H1 (cell line): ENCODE measurements at regions not wholly inside any gene's neighbourhood (a gene's known extent, or its start where the extent isn't known, plus 50 kb on each side); places are given as distances from the start of the nearest gene placed in this dataset.

Experiments
- CTCF ChIA-PET: fragments of 300-600 bp; sonication (Branson Sonifier 250); formaldehyde crosslinking; loops from one replicate; lab custom pipeline; 2021; ENCODE audit not compliant: partially characterized antibody; lab: Charles Lee
- POLR2A ChIA-PET: fragments of 300-600 bp; sonication (Branson Sonifier 250); formaldehyde crosslinking; loops from one replicate; lab custom pipeline; 2021; ENCODE audit warnings: inconsistent platforms; ENCODE audit not compliant: partially characterized antibody; lab: Charles Lee
- DNase-seq, 2 experiments: peaks; one replicate each; pipeline versions ENCODE4 v3.0.0 to v3.0.0-alpha.2; 2010 to 2022; ENCODE audit warnings: low spot score in 2 of 2, low read depth in 1 of 2, mixed read lengths in 1 of 2
- FAIRE-seq: peaks from 2 replicates; lab custom pipeline; 2011; peaks lifted over from hg19 to GRCh38; lab: Jason Lieb, UNC
- H2AFZ ChIP-seq: 2 replicates; pipeline ENCODE4 v1.8.1; 2012; ENCODE audit warnings: low read length, inconsistent platforms
- H2AK5ac ChIP-seq: 2 replicates; pipeline ENCODE4 v1.6.1; 2013; ENCODE audit warnings: low read depth, low read length
- H2BK120ac ChIP-seq: replicated peaks from 2 replicates; pipeline ENCODE3; 2013; ENCODE audit warnings: low read depth, low read length, inconsistent platforms
- H2BK12ac ChIP-seq: 2 replicates; pipeline ENCODE4 v1.6.1; 2013; ENCODE audit warnings: low read depth, low read length
- H2BK15ac ChIP-seq: 2 replicates; pipeline ENCODE4 v1.6.1; 2013; ENCODE audit warnings: low read length
- H2BK20ac ChIP-seq: 2 replicates; pipeline ENCODE4 v1.6.1; 2013; ENCODE audit warnings: low read length
- H2BK5ac ChIP-seq: 2 replicates; pipeline ENCODE4 v1.6.1; 2013; ENCODE audit warnings: low read depth, low read length
- H3K14ac ChIP-seq: 2 replicates; pipeline ENCODE4 v1.6.1; 2013; ENCODE audit warnings: inconsistent platforms; ENCODE audit not compliant: insufficient read length
- H3K18ac ChIP-seq: 2 replicates; pipeline ENCODE4 v1.6.1; 2013; ENCODE audit warnings: low read length; ENCODE audit errors: extremely low read depth
- H3K23ac ChIP-seq: 2 replicates; pipeline ENCODE4 v1.6.1; 2013; ENCODE audit warnings: inconsistent platforms; ENCODE audit not compliant: insufficient read length
- H3K23me2 ChIP-seq: 2 replicates; pipeline ENCODE4 v1.6.1; 2013; ENCODE audit warnings: low read depth, low read length
- H3K27ac ChIP-seq: 2 replicates; pipeline ENCODE4 v1.6.1; 2011; ENCODE audit warnings: low read depth, low read length, inconsistent platforms
- H3K27me3 ChIP-seq, 4 experiments: replicated peaks in 1 of 4; 1 replicate in 1 of 4; 2 replicates in 3 of 4; pipeline versions ENCODE4 v1.6.1 to v1.8.1; 2011 to 2013; ENCODE audit warnings: low read length in 3 of 4, mild to moderate bottlenecking in 3 of 4, inconsistent platforms in 2 of 4, mixed read lengths in 2 of 4, moderate library complexity in 1 of 4; ENCODE audit not compliant: control insufficient read depth in 3 of 4, insufficient read depth in 3 of 4; ENCODE audit errors: extremely low read depth in 1 of 4
- H3K36me3 ChIP-seq, 4 experiments: 2 replicates each; pipeline versions ENCODE4 v1.6.1 to v1.8.1; 2011 to 2013; ENCODE audit warnings: mild to moderate bottlenecking in 4 of 4, low read length in 3 of 4, moderate library complexity in 2 of 4, control low read depth in 1 of 4, inconsistent platforms in 1 of 4; ENCODE audit not compliant: insufficient read depth in 4 of 4, control insufficient read depth in 2 of 4
- H3K4ac ChIP-seq: replicated peaks from 2 replicates; pipeline ENCODE3; 2013; ENCODE audit warnings: low read length, low read depth, mixed read lengths, inconsistent platforms; ENCODE audit not compliant: insufficient read length
- H3K4me1 ChIP-seq, 4 experiments: replicated peaks in 1 of 4; 1 replicate in 1 of 4; 2 replicates in 3 of 4; pipeline versions ENCODE4 v1.6.1 to v1.8.1; 2011 to 2013; ENCODE audit warnings: low read length in 3 of 4, inconsistent platforms in 2 of 4, mixed read lengths in 1 of 4; ENCODE audit not compliant: insufficient read depth in 4 of 4, control insufficient read depth in 3 of 4
- H3K4me2 ChIP-seq, 2 experiments: 2 replicates each; pipeline versions ENCODE4 v1.6.1 to v1.8.1; 2011 to 2013; ENCODE audit warnings: low read depth in 2 of 2, low read length in 2 of 2, control low read depth in 1 of 2, inconsistent platforms in 1 of 2, mild to moderate bottlenecking in 1 of 2; ENCODE audit not compliant: insufficient read depth in 1 of 2
- H3K4me3 ChIP-seq, 4 experiments: fragments of 200-600, 300-600 bp in 1 of 4; sonication (generic), shearing (Covaris generic), sonication (Bioruptor Twin) in 1 of 4; 2 replicates each; pipeline versions ENCODE4 v1.5.1 to v1.8.1; 2011 to 2016; ENCODE audit warnings: low read length in 4 of 4, low read depth in 3 of 4, control low read depth in 2 of 4, inconsistent platforms in 2 of 4, mild to moderate bottlenecking in 2 of 4, mixed read lengths in 1 of 4, moderate library complexity in 1 of 4; ENCODE audit not compliant: insufficient read depth in 2 of 4; ENCODE audit errors: extremely low read depth in 1 of 4
- H3K56ac ChIP-seq: replicated peaks from 2 replicates; pipeline ENCODE3; 2013; ENCODE audit warnings: low read depth, mild to moderate bottlenecking, mixed read lengths, low read length, inconsistent platforms; ENCODE audit not compliant: insufficient read length
- H3K79me1 ChIP-seq: 2 replicates; pipeline ENCODE4 v1.6.1; 2013; ENCODE audit warnings: low read depth, low read length, control low read depth
- H3K79me2 ChIP-seq, 2 experiments: 2 replicates each; pipeline versions ENCODE4 v1.6.1 to v1.8.1; 2012 to 2013; ENCODE audit warnings: low read length in 2 of 2, mild to moderate bottlenecking in 2 of 2, inconsistent platforms in 1 of 2; ENCODE audit not compliant: insufficient read depth in 2 of 2, control insufficient read depth in 1 of 2
- H3K9ac ChIP-seq, 4 experiments: replicated peaks in 1 of 4; 1 replicate in 1 of 4; 2 replicates in 3 of 4; pipeline versions ENCODE4 v1.6.1 to v1.8.1; 2011 to 2013; ENCODE audit warnings: low read depth in 3 of 4, low read length in 3 of 4, control low read depth in 2 of 4, mild to moderate bottlenecking in 2 of 4, moderate library complexity in 2 of 4, inconsistent platforms in 1 of 4; ENCODE audit errors: extremely low read depth in 1 of 4
- H3K9me3 ChIP-seq, 2 experiments: 2 replicates each; pipeline versions ENCODE4 v1.6.1 to v1.8.1; 2012 to 2013; ENCODE audit warnings: mild to moderate bottlenecking in 2 of 2, moderate library complexity in 2 of 2, control low read depth in 1 of 2, inconsistent platforms in 1 of 2, low read depth in 1 of 2, low read length in 1 of 2, mixed read lengths in 1 of 2; ENCODE audit not compliant: insufficient read depth in 2 of 2
- H4K20me1 ChIP-seq, 2 experiments: replicated peaks in 1 of 2; 2 replicates each; pipeline versions ENCODE3 to v1.8.1; 2011 to 2013; ENCODE audit warnings: inconsistent platforms in 2 of 2, low read length in 2 of 2, mild to moderate bottlenecking in 1 of 2; ENCODE audit not compliant: insufficient read depth in 2 of 2, control insufficient read depth in 1 of 2
- H4K5ac ChIP-seq: 2 replicates; pipeline ENCODE4 v1.6.1; 2013; ENCODE audit warnings: low read length, low read depth, mixed read lengths, inconsistent platforms; ENCODE audit not compliant: insufficient read length
- H4K8ac ChIP-seq: 2 replicates; pipeline ENCODE4 v1.8.0; 2013; ENCODE audit warnings: mild to moderate bottlenecking, moderate library complexity, low read length, inconsistent platforms; ENCODE audit not compliant: insufficient read depth; ENCODE audit errors: extremely low read depth
- H4K91ac ChIP-seq: replicated peaks from 2 replicates; pipeline ENCODE3; 2013; ENCODE audit warnings: low read length, mixed read lengths, inconsistent platforms; ENCODE audit not compliant: insufficient read length
- BCL11A ChIP-seq, 2 experiments: IDR thresholded peaks; one replicate each; pipeline ENCODE4 v1.6.1; 2011; ENCODE audit warnings: low read depth in 2 of 2, low read length in 2 of 2, mild to moderate bottlenecking in 2 of 2
- CBX5 ChIP-seq: fragments of 300-800, 300-1000 bp; sonication (generic); IDR thresholded peaks from 2 replicates; pipeline ENCODE4 v1.7.1; 2016; ENCODE audit warnings: antibody characterized with exemption, low read length, low read depth
- EZH2 ChIP-seq: fragments of 200-600 bp; sonication (generic); IDR thresholded peaks from 2 replicates; pipeline ENCODE4 v1.7.1; 2012; ENCODE audit warnings: low read depth, mild to moderate bottlenecking, moderate library complexity, low read length, inconsistent platforms; ENCODE audit not compliant: severe bottlenecking
- JUN ChIP-seq: IDR thresholded peaks from 2 replicates; pipeline ENCODE4 v1.6.1; 2011; ENCODE audit warnings: low read depth, mild to moderate bottlenecking, improper control_type of control experiment, low read length
- PHF8 ChIP-seq: fragments of 200-600 bp; sonication (generic); conservative IDR thresholded peaks from 2 replicates; pipeline ENCODE4 v1.7.1; 2012; ENCODE audit warnings: low read depth, mild to moderate bottlenecking, inconsistent platforms, low read length, moderate library complexity
- SAP30 ChIP-seq: fragments of 300-600 bp; sonication (generic); IDR thresholded peaks from 2 replicates; pipeline ENCODE4 v1.7.1; 2012; ENCODE audit warnings: low read length, moderate library complexity, mild to moderate bottlenecking, inconsistent platforms; ENCODE audit not compliant: insufficient read depth, insufficient replicate concordance
- SIN3A ChIP-seq, 2 experiments: IDR thresholded peaks in 1 of 2; conservative IDR thresholded peaks in 1 of 2; 2 replicates each; pipeline ENCODE4 v1.6.1; 2011 to 2012; ENCODE audit warnings: low read length in 2 of 2, improper control_type of control experiment in 1 of 2, low read depth in 1 of 2, mild to moderate bottlenecking in 1 of 2
- SIRT6 ChIP-seq: IDR thresholded peaks from one replicate; pipeline ENCODE4 v1.7.1; 2012; ENCODE audit warnings: low read length, inconsistent platforms
- SP1 ChIP-seq: IDR thresholded peaks from 2 replicates; pipeline ENCODE4 v1.6.1; 2011; ENCODE audit warnings: low read depth, low read length
- TAF1 ChIP-seq: IDR thresholded peaks from 2 replicates; pipeline ENCODE4 v1.6.1; 2011; ENCODE audit warnings: mild to moderate bottlenecking, low read depth, low read length
- TAF7 ChIP-seq: optimal IDR thresholded peaks from 2 replicates; pipeline ENCODE3; 2011; ENCODE audit warnings: low read depth, mild to moderate bottlenecking, inconsistent platforms, low read length, moderate library complexity, borderline replicate concordance
- TBP ChIP-seq: IDR thresholded peaks from 2 replicates; pipeline ENCODE4 v1.6.1; 2011; ENCODE audit warnings: low read depth, low read length, improper control_type of control experiment
- YY1 ChIP-seq: IDR thresholded peaks from 2 replicates; pipeline ENCODE4 v1.6.1; 2011; ENCODE audit warnings: low read depth, mild to moderate bottlenecking, low read length
- WGBS, 2 experiments: shearing (Covaris generic) in 1 of 2; methylation state at CpG; one replicate each; pipeline versions ENCODE4 v1.1.6 to v1.1.7; 2013 to 2015; ENCODE audit warnings: low lambda C conversion rate in 2 of 2, mixed read lengths in 2 of 2, inconsistent platforms in 1 of 2, low coverage in 1 of 2, missing lambda C conversion rate in 1 of 2; ENCODE audit not compliant: insufficient replicate concordance in 2 of 2, insufficient coverage in 1 of 2, insufficient read length in 1 of 2; ENCODE audit errors: extremely low coverage in 1 of 2, missing lambda C conversion rate in 1 of 2; 5-methylcytosine and 5-hydroxymethylcytosine counted together
- TF ChIP-seq, protein P1 (sequence below): IDR thresholded peaks from 2 replicates; pipeline ENCODE4 v1.6.1; 2012; ENCODE audit warnings: low read length, inconsistent platforms

- Histone ChIP-seq H3K9ac (no peak overlapping the region), H2BK20ac (no peak overlapping the region), H3K36me3 (no peaks in the 10 kb centered on the region), H4K8ac (no peak overlapping the region), H4K5ac (no peak overlapping the region), H2BK15ac (no peak overlapping the region), H3K23ac (no peak overlapping the region), H3K4me3 (no peak overlapping the region), H3K4me2 (no peak overlapping the region), H2BK5ac (no peak overlapping the region), H3K23me2 (no peaks in the 10 kb centered on the region), H3K14ac (no peak overlapping the region), H2BK120ac (no peak overlapping the region), H2AFZ (no peak overlapping the region), H3K9me3 (no peaks in the 10 kb centered on the region), H3K79me2 (no peaks in the 10 kb centered on the region), H3K56ac (no peak overlapping the region), H2BK12ac (no peak overlapping the region), H2AK5ac (no peak overlapping the region), H3K27me3 (no peaks in the 10 kb centered on the region), H3K4ac (no peak overlapping the region), H3K79me1 (no peaks in the 10 kb centered on the region), H4K20me1 (no peaks in the 10 kb centered on the region), H3K27ac (no peak overlapping the region), H3K18ac (no peak overlapping the region), H4K91ac (no peak overlapping the region), H3K4me1 (no peaks in the 10 kb centered on the region)
- ChIA-PET CTCF (no interaction called here), POLR2A (no interaction called here)
- FAIRE-seq (no peak), DNase-seq (no peak)
- WGBS, 2 experiments: 90% methylated on average over 4 of the region's 4 CpGs; no CpG with 5 or more reads in 1 of the 2 experiments
- TF ChIP-seq JUN (no peak), TBP (no peak), SP1 (no peak), TAF1 (no peak), YY1 (no peak), SAP30 (no peak), PHF8 (no peak), TAF7 (no peak), SIRT6 (no peak), CBX5 (no peak), SIN3A (conservative IDR thresholded peaks at IDR 0.05 in 1 of 2, IDR thresholded peaks at IDR 0.05 in 1 of 2; ENCODE audit: low read depth in 1 of 2, low read length in 2 of 2) (no peak), BCL11A (IDR thresholded peaks at IDR 0.05; ENCODE audit: low read depth in 2 of 2, low read length in 2 of 2) (no peak), EZH2 (no peak)
- TF ChIP-seq, protein P1, sequence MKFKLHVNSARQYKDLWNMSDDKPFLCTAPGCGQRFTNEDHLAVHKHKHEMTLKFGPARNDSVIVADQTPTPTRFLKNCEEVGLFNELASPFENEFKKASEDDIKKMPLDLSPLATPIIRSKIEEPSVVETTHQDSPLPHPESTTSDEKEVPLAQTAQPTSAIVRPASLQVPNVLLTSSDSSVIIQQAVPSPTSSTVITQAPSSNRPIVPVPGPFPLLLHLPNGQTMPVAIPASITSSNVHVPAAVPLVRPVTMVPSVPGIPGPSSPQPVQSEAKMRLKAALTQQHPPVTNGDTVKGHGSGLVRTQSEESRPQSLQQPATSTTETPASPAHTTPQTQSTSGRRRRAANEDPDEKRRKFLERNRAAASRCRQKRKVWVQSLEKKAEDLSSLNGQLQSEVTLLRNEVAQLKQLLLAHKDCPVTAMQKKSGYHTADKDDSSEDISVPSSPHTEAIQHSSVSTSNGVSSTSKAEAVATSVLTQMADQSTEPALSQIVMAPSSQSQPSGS: no peak
Observed at GRCh38 chr9:19623941-19624340, 164.9 kb downstream of the SLC24A2 start.
